CD4-positive, alpha-beta T cell treated with Interleukin-12 subunit alpha and Interleukin-12 subunit beta, for 1 hour (primary cell): ENCODE measurements at regions not wholly inside any gene's neighbourhood (a gene's known extent, or its start where the extent isn't known, plus 50 kb on each side); places are given as distances from the start of the nearest gene placed in this dataset.
"Not testable (repeated sequence)": the region's sequence is repeated elsewhere in the genome, so short reads cannot be mapped to it uniquely, and the experiment has no call there.

Experiments
- DNase-seq: peaks from one replicate; pipeline ENCODE4 v3.0.0-alpha.2; 2020

- not testable (repeated sequence) for DNase-seq
These were observed 261.2 kb downstream of the ADGRD1 start for GRCh38 chr12:131214936-131215335.

GRCh38 chr12:131216587-131216986 lies 262.9 kb downstream of the ADGRD1 start:
- not testable (repeated sequence) for DNase-seq

- DNase-seq: no peak
These were observed 263.4 kb downstream of the ADGRD1 start for GRCh38 chr12:131217024-131217586.

DNA sequence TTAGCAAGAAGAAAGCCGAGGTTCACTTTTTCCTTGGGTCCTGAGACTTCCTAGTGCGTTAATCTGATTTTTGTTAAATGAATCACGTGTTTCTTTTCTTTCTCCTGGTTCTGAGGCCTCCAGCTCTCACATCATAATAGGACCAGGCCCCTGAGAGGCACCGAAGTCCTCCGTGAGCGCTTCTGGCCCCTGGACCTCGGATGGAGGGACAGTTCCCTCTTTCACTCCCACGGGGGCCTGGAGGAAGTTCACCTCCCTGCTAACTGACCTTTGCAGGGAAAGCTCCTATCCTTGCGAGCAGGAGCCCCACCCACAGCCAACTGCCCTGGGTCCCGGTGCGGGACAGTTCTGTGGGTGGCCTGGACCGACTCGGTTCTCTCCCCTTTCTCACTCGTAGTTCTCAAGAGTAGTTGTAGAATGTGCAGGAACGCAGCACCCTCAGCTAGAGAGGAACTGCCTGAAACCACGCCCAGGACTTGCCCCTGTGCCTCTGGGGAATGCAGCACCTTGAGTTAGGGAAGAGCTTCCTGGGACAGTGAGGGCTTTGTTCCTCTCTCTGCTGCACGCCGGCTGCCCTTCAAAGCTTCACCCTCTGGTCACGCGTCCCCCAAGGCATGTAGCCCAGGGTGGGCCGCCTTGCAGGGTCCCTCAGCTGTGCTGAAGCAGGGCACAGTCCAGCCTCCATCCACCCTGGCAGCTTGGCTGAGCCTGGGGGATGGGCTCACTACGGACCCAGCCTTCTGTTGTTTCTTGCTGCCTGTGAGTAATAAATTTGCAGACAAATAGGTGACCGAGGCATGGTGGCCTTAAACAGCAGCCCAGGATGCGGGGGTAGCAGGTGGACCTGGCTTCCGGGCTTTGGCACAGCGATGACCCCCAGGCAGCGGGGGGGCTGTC lies 264.6 kb downstream of the ADGRD1 start:
- no peak for DNase-seq

DNA sequence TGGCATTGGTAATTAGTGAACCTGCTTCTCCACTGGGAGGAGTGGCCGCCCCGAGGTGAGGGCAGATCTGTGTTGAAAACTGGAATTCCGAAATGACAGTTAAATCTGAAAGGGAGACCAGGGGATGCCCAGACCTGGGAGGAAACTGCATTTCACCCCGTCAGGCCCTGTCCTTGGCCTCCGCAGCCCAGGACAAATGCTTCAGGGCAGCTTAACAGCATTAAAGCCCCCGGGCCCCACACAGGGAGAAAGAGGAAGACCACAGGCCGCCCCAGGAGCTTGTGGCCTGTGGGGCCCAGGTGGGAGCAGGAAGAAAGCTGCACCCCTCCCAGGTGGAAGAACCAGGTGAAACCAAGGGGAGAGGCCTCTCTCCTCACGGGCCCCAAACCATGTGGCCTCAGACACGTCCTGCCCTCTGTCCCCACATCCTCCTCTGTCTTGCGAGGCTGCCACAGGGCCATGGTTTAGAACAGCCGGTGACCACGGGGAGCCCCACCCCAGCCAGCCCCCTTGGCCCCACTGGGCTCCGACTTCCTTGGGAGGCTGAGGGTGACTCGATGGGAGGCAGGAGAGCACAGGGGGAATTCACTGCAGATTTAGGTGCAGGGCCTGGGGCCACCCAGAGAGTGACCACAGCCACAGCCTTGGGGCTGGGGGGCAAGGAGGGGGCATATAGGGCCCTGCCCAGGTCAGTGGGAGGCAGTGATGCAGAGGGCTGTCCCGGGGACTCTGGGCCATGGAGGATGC lies 265.4 kb downstream of the ADGRD1 start:
- no peak for DNase-seq

DNA sequence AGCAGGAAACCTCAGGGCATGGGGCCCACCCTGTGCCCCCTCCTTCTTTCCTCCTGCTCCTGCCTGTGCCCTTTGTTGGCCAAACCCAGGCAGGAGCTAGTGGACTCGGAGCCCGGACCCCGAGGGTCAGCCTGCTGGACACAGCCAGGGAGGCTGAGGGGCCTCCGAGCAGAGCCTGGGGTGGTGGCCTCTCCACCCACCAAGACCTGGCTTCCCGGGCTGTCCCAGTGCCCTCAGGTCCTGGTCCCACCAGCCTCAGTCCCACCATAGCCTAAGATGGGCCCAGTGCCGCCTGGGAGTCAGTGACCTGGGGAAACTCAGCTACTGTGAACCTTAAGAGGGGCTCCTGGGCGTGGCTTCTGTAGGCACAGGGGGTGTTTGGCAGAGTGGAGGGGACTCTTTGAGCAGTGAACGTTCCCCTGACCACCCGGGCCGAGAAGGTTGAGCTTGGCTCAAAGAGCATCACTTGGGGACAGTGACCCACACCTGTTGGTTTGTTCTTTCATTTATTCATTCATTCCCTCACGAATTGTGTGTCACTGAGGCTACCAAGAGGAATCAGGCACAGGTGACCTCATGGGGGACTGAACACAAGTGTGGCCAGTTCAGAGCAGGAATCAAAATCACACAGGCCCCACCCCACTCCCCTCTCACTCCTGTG lies 266.1 kb downstream of the ADGRD1 start:
- DNase-seq: no peak

- DNase-seq: no peak
These were observed 266.6 kb downstream of the ADGRD1 start for GRCh38 chr12:131220331-131220685.

- no peak for DNase-seq
These were observed 267.6 kb downstream of the ADGRD1 start for GRCh38 chr12:131221061-131221956.

DNA sequence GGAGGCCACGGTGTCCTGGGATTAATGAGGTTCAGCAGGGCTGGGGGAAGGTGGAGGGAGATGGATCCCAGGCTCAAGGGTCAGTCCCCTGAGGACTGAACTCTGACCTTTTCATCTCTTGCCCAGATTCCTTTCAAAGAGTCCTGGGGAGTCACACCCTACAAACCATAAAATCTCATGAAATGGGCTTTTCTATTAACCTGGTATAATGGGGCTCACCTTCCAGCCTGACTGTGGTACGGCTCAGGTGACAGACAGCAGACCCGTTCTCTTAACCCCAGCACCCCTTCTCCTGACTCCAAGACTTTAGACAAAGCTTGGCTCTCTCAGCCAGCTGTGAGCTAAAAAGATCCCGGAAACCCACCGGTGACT lies 268.2 kb downstream of the ADGRD1 start:
- no peak for DNase-seq

GRCh38 chr12:131222329-131223139 lies 268.8 kb downstream of the ADGRD1 start:
- no peak for DNase-seq

GRCh38 chr12:131223171-131223761 lies 269.6 kb downstream of the ADGRD1 start:
- DNase-seq: no peak

GRCh38 chr12:131223791-131224225 lies 270.1 kb downstream of the ADGRD1 start:
- DNase-seq: no peak

- DNase-seq: not testable (repeated sequence)
These were observed 270.7 kb downstream of the ADGRD1 start for GRCh38 chr12:131224226-131225065.

DNA sequence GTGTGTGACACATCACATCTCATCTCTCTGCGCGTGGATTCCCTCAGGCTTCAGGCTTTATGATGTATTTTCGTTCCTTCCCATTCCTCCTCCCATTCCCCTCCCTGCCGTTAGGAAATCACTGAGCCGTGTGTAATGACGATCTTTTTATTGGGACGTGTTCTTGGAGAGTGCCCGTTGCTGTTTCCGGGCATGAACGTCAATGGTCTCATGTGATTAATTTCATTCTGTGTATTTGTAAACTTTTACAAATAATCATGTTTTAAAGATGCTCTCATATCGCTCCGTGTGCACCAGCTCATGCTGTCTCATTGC lies 271.3 kb downstream of the ADGRD1 start:
- DNase-seq: not testable (repeated sequence)

GRCh38 chr12:131226345-131227265 lies 272.9 kb downstream of the ADGRD1 start:
- no peak for DNase-seq

GRCh38 chr12:131227641-131228040 lies 273.9 kb downstream of the ADGRD1 start:
- not testable (repeated sequence) for DNase-seq

DNA sequence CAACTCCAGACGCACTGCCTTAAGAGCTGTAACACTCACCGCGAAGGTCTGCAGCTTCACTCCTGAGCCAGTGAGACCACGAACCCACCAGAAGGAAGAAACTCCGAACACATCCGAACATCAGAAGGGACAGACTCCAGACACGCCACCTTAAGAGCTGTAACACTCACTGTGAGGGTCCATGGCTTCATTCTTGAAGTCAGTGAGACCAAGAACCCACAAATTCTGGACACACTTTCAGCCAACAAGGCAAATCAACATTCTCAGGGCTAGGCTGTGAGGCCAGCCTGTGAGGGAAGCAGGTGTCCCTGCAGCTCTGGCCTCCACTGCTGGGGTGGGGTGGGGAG lies 275.3 kb downstream of the ADGRD1 start:
- DNase-seq: not testable (repeated sequence)

GRCh38 chr12:131229426-131230339 lies 276.0 kb downstream of the ADGRD1 start:
- DNase-seq: no peak
